ENCODE measurements at regions not wholly inside any gene's neighbourhood (a gene's known extent, or its start where the extent isn't known, plus 50 kb on each side); places are given as distances from the start of the nearest gene placed in this dataset.

DNA sequence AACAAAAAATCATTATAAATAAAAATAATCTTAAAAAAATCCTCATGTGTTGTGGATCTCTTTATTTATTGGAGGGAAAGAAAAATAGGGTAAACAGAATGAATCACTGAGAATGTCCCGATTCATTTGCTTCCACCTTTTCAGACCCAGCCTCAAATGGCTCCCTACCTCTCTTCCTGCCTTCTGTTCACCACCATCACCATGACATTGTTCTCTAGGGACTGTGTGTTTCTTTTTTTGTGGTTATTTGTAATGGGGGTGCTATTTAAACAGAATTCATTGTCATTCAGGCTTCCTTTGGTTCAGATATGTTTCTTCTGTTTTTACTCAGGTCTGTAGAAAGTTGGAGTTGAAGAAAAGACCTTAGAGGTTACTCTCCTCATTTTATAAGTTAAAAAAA, 198.2 kb downstream of the KIF4B start:
- 86 to 88% methylated on average over 1 of the region's 1 CpG for WGBS, 2 donors

DNA sequence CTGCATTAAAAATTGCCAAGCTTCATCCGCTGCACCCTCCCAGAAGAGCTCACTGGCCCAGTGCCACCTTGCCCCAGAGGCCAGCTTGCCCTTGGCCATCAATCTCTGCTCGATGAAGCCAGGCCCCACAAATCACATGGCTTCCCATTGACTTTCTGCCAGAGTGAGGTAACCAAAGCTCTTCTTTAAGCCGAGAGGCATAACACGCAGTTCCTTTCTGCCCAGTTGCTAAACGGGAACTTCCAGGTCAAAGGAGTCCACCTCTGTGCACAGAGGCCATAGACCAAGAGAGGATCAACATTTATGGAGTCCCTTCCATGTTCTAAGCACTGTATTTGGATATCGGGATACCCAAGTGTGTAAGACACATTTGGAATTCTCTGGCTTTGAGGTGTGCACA, 208.8 kb downstream of the KIF4B start:
- no peak for TF ChIP-seq POLR2A (IDR thresholded peaks at IDR 0.05)
- TF ChIP-seq, protein P1, sequence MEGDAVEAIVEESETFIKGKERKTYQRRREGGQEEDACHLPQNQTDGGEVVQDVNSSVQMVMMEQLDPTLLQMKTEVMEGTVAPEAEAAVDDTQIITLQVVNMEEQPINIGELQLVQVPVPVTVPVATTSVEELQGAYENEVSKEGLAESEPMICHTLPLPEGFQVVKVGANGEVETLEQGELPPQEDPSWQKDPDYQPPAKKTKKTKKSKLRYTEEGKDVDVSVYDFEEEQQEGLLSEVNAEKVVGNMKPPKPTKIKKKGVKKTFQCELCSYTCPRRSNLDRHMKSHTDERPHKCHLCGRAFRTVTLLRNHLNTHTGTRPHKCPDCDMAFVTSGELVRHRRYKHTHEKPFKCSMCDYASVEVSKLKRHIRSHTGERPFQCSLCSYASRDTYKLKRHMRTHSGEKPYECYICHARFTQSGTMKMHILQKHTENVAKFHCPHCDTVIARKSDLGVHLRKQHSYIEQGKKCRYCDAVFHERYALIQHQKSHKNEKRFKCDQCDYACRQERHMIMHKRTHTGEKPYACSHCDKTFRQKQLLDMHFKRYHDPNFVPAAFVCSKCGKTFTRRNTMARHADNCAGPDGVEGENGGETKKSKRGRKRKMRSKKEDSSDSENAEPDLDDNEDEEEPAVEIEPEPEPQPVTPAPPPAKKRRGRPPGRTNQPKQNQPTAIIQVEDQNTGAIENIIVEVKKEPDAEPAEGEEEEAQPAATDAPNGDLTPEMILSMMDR (IDR thresholded peaks at IDR 0.05): no peak
- Histone ChIP-seq H3K36me3 (no peaks in the 10 kb centered on the region), H3K27ac (no peak overlapping the region), H3K27me3 (no peaks in the 10 kb centered on the region), H3K4me1 (no peaks in the 10 kb centered on the region), H3K9me3 (no peaks in the 10 kb centered on the region), H3K4me3 (replicated peaks in 1 of 3) (no peak overlapping the region)
- 48 to 62% methylated on average over 6 of the region's 6 CpGs for WGBS, 2 donors
- intact Hi-C loops (cut with DNase I): no loop called here
- no peak for DNase-seq

More for the DNA sequence above, 198.2 kb downstream of the KIF4B start:
- H3K4me3 ChIP-seq (replicated peaks in 1 of 3): no peak overlapping the region
- no peaks in the 10 kb centered on the region for H3K4me1 ChIP-seq
- intact Hi-C loops (cut with DNase I): no loop called here
- TF ChIP-seq POLR2A (IDR thresholded peaks at IDR 0.05): no peak
- TF ChIP-seq, protein P1 (IDR thresholded peaks at IDR 0.05): no peak
- no peaks in the 10 kb centered on the region for H3K27me3 ChIP-seq
- no peak for DNase-seq
- H3K27ac ChIP-seq: no peak overlapping the region
- H3K9me3 ChIP-seq: no peaks in the 10 kb centered on the region
- H3K36me3 ChIP-seq: no peaks in the 10 kb centered on the region

DNA sequence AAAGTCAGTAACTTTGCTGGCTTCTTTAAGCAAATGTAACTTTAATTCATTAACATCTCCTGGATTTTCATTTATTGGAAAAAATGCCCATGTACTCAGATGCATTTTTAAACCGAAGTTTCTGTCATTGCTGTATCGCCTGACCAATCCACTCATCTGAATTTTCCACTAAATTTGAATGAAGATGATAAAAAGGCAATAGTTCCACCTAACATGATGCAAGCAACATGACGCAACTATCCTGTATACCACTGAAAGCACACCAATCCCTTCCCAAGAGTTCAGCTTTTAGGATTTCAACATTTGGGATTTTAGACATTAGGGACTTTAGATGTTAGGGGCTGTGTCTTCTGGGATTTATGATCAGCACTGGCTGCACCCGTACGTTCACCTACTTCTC, 215.6 kb downstream of the KIF4B start:
- Histone ChIP-seq H3K27ac (no peak overlapping the region), H3K9me3 (no peaks in the 10 kb centered on the region), H3K4me1 (no peaks in the 10 kb centered on the region), H3K27me3 (no peaks in the 10 kb centered on the region), H3K4me3 (replicated peaks in 1 of 3) (no peak overlapping the region), H3K36me3 (no peaks in the 10 kb centered on the region)
- intact Hi-C loops (cut with DNase I): no loop called here
- DNase-seq: no peak
- TF ChIP-seq, protein P1 (IDR thresholded peaks at IDR 0.05): no peak
- TF ChIP-seq POLR2A (IDR thresholded peaks at IDR 0.05): no peak
- WGBS, 2 donors: 90 to 91% methylated on average over 5 of the region's 5 CpGs

DNA sequence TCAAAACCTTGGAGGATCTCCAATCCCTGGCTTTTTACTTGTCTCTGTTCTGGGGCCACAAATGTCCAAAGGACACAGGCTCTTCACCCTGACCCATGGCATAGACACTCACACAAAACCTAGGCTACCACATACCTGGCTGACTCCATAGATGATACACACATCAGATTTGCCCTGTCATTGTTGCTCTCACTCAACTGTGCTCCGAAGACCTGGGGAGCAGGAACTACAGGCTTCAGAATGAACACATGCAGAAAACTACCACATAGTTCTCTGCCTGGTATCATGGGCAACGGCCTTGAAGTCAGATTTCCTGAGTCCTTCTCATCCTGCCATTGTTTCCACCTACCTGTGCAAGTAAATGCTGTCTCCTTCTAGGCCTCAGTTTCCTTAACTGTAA, 226.2 kb downstream of the KIF4B start:
- H3K4me3 ChIP-seq (replicated peaks in 1 of 3): no peak overlapping the region
- intact Hi-C loops (cut with DNase I): no loop called here
- no peaks in the 10 kb centered on the region for H3K36me3 ChIP-seq
- H3K27me3 ChIP-seq: no peaks in the 10 kb centered on the region
- 82 to 93% methylated on average over 2 of the region's 2 CpGs for WGBS, 2 donors
- TF ChIP-seq, protein P1 (IDR thresholded peaks at IDR 0.05): no peak
- TF ChIP-seq POLR2A (IDR thresholded peaks at IDR 0.05): no peak
- DNase-seq: no peak
- H3K4me1 ChIP-seq: no peaks in the 10 kb centered on the region
- no peak overlapping the region for H3K27ac ChIP-seq
- no peaks in the 10 kb centered on the region for H3K9me3 ChIP-seq

DNA sequence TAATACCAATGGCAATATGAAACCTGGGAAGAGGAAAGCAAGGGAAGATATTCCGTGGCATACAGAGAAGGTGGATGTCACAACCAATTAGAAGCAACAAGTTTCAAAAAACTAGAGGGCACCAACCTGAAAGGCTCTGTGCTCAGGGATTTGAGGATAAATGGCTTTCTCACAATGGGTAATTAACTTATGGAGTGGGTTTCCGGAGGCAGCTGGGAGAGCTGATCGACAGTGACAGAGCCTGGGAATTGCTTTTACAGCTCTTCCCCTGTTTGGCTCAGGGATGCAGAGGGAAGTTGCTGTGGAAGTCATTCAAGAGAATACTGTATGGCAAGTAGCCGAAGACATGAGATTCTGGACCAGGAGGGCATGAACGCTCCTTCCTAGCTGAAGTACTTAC, 237.0 kb downstream of the KIF4B start:
- H3K36me3 ChIP-seq: no peaks in the 10 kb centered on the region
- WGBS, 2 donors: 65 to 70% methylated on average over 5 of the region's 5 CpGs
- no peaks in the 10 kb centered on the region for H3K4me1 ChIP-seq
- TF ChIP-seq, protein P1 (IDR thresholded peaks at IDR 0.05): no peak
- TF ChIP-seq POLR2A (IDR thresholded peaks at IDR 0.05): no peak
- intact Hi-C loops (cut with DNase I): no loop called here
- H3K27me3 ChIP-seq: no peaks in the 10 kb centered on the region
- no peak overlapping the region for H3K27ac ChIP-seq
- H3K9me3 ChIP-seq: no peaks in the 10 kb centered on the region
- no peak overlapping the region for H3K4me3 ChIP-seq (replicated peaks in 1 of 3)
- no peak for DNase-seq
